ENCODE measurements at regions not wholly inside any gene's neighbourhood (a gene's known extent, or its start where the extent isn't known, plus 50 kb on each side); places are given as distances from the start of the nearest gene placed in this dataset.

GRCh38 chr13:63344711-63345110, 1929.1 kb upstream of the PCDH20 start:
- no peak overlapping the region for H3K9ac ChIP-seq (ENCODE audit: low read length)
- H3K27me3 ChIP-seq (ENCODE audit: insufficient read depth, low read length, poor library complexity): no peaks in the 10 kb centered on the region
- no peak overlapping the region for H2BK5ac ChIP-seq (ENCODE audit: low read length)
- H2BK120ac ChIP-seq (ENCODE audit: low read depth, low read length): no peak overlapping the region
- no peak overlapping the region for H4K8ac ChIP-seq (ENCODE audit: low read depth, low read length)
- no peak overlapping the region for H3K4me3 ChIP-seq (ENCODE audit: low read length)
- no peak overlapping the region for H3K4me2 ChIP-seq (ENCODE audit: low read length)
- no peak overlapping the region for H3K18ac ChIP-seq (ENCODE audit: low read length)
- H2BK15ac ChIP-seq (replicated peaks; ENCODE audit: low read depth): no peak overlapping the region
- DNase-seq: no peak
- no CpG with 5 or more reads among the region's 1 CpG for WGBS (ENCODE audit: extremely low coverage, insufficient coverage, low lambda C conversion rate)
- H3K4me1 ChIP-seq (ENCODE audit: control insufficient read depth, low read depth, low read length): no peaks in the 10 kb centered on the region
- H3K79me1 ChIP-seq (ENCODE audit: low read length): no peaks in the 10 kb centered on the region
- H3K27ac ChIP-seq (ENCODE audit: low read depth, low read length): no peak overlapping the region
- no peaks in the 10 kb centered on the region for H3K79me2 ChIP-seq (ENCODE audit: control insufficient read depth, insufficient read depth, low read length)
- H3K4ac ChIP-seq (ENCODE audit: low read depth, low read length): no peak overlapping the region
- no peaks in the 10 kb centered on the region for H3K36me3 ChIP-seq (ENCODE audit: control insufficient read depth, insufficient read depth, low read length)
- H3K23ac ChIP-seq (ENCODE audit: low read length): no peak overlapping the region
- H2AK5ac ChIP-seq (ENCODE audit: low read length): no peak overlapping the region
- H3K56ac ChIP-seq (ENCODE audit: low read length): no peak overlapping the region
- H4K5ac ChIP-seq (ENCODE audit: low read length): no peak overlapping the region

- H3K27me3 ChIP-seq (ENCODE audit: insufficient read depth, low read length, poor library complexity): no peaks in the 10 kb centered on the region
- no peak overlapping the region for H2BK15ac ChIP-seq (replicated peaks; ENCODE audit: low read depth)
- H2AK5ac ChIP-seq (ENCODE audit: low read length): no peak overlapping the region
- no peaks in the 10 kb centered on the region for H3K79me1 ChIP-seq (ENCODE audit: low read length)
- no peak overlapping the region for H3K23ac ChIP-seq (ENCODE audit: low read length)
- H4K5ac ChIP-seq (ENCODE audit: low read length): no peak overlapping the region
- WGBS (ENCODE audit: extremely low coverage, insufficient coverage, low lambda C conversion rate): no CpG with 5 or more reads among the region's 5 CpGs
- DNase-seq: no peak
- H3K4me2 ChIP-seq (ENCODE audit: low read length): no peak overlapping the region
- H2BK120ac ChIP-seq (ENCODE audit: low read depth, low read length): no peak overlapping the region
- no peak overlapping the region for H3K56ac ChIP-seq (ENCODE audit: low read length)
- no peaks in the 10 kb centered on the region for H3K79me2 ChIP-seq (ENCODE audit: control insufficient read depth, insufficient read depth, low read length)
- no peak overlapping the region for H4K8ac ChIP-seq (ENCODE audit: low read depth, low read length)
- H3K9ac ChIP-seq (ENCODE audit: low read length): no peak overlapping the region
- H3K4ac ChIP-seq (ENCODE audit: low read depth, low read length): no peak overlapping the region
- H3K4me3 ChIP-seq (ENCODE audit: low read length): no peak overlapping the region
- no peak overlapping the region for H3K18ac ChIP-seq (ENCODE audit: low read length)
- no peak overlapping the region for H3K27ac ChIP-seq (ENCODE audit: low read depth, low read length)
- H2BK5ac ChIP-seq (ENCODE audit: low read length): no peak overlapping the region
- H3K36me3 ChIP-seq (ENCODE audit: control insufficient read depth, insufficient read depth, low read length): no peaks in the 10 kb centered on the region
- no peaks in the 10 kb centered on the region for H3K4me1 ChIP-seq (ENCODE audit: control insufficient read depth, low read depth, low read length)
These were observed 1922.3 kb upstream of the PCDH20 start for GRCh38 chr13:63337921-63338320.

- Histone ChIP-seq H2BK120ac (ENCODE audit: low read depth, low read length) (no peak overlapping the region), H3K4me1 (ENCODE audit: control insufficient read depth, low read depth, low read length) (no peaks in the 10 kb centered on the region), H3K18ac (ENCODE audit: low read length) (no peak overlapping the region), H3K79me1 (ENCODE audit: low read length) (no peaks in the 10 kb centered on the region), H3K4me3 (ENCODE audit: low read length) (no peak overlapping the region), H3K27ac (ENCODE audit: low read depth, low read length) (no peak overlapping the region), H4K5ac (ENCODE audit: low read length) (no peak overlapping the region), H3K36me3 (ENCODE audit: control insufficient read depth, insufficient read depth, low read length) (no peaks in the 10 kb centered on the region), H2BK15ac (replicated peaks; ENCODE audit: low read depth) (no peak overlapping the region), H3K56ac (ENCODE audit: low read length) (no peak overlapping the region), H3K4ac (ENCODE audit: low read depth, low read length) (no peak overlapping the region), H3K23ac (ENCODE audit: low read length) (no peak overlapping the region), H3K4me2 (ENCODE audit: low read length) (no peak overlapping the region), H2BK5ac (ENCODE audit: low read length) (no peak overlapping the region), H4K8ac (ENCODE audit: low read depth, low read length) (peak overlapping the region; percentile 66), H3K79me2 (ENCODE audit: control insufficient read depth, insufficient read depth, low read length) (no peaks in the 10 kb centered on the region), H2AK5ac (ENCODE audit: low read length) (no peak overlapping the region), H3K9ac (ENCODE audit: low read length) (no peak overlapping the region), H3K27me3 (ENCODE audit: insufficient read depth, low read length, poor library complexity) (no peaks in the 10 kb centered on the region)
- no CpG with 5 or more reads among the region's 4 CpGs for WGBS (ENCODE audit: extremely low coverage, insufficient coverage, low lambda C conversion rate)
- no peak for DNase-seq
These were observed 1921.4 kb upstream of the PCDH20 start for GRCh38 chr13:63337041-63337440.

- no peak overlapping the region for H3K23ac ChIP-seq (ENCODE audit: low read length)
- H3K27ac ChIP-seq (ENCODE audit: low read depth, low read length): no peak overlapping the region
- H3K36me3 ChIP-seq (ENCODE audit: control insufficient read depth, insufficient read depth, low read length): no peaks in the 10 kb centered on the region
- no peak overlapping the region for H2BK120ac ChIP-seq (ENCODE audit: low read depth, low read length)
- H3K4ac ChIP-seq (ENCODE audit: low read depth, low read length): no peak overlapping the region
- H2AK5ac ChIP-seq (ENCODE audit: low read length): no peak overlapping the region
- H2BK15ac ChIP-seq (replicated peaks; ENCODE audit: low read depth): no peak overlapping the region
- no peak overlapping the region for H3K56ac ChIP-seq (ENCODE audit: low read length)
- H3K27me3 ChIP-seq (ENCODE audit: insufficient read depth, low read length, poor library complexity): no peaks in the 10 kb centered on the region
- no peak overlapping the region for H3K4me3 ChIP-seq (ENCODE audit: low read length)
- H2BK5ac ChIP-seq (ENCODE audit: low read length): no peak overlapping the region
- no peak overlapping the region for H4K5ac ChIP-seq (ENCODE audit: low read length)
- H3K4me2 ChIP-seq (ENCODE audit: low read length): no peak overlapping the region
- DNase-seq: no peak
- no peak overlapping the region for H4K8ac ChIP-seq (ENCODE audit: low read depth, low read length)
- no peak overlapping the region for H3K18ac ChIP-seq (ENCODE audit: low read length)
- H3K9ac ChIP-seq (ENCODE audit: low read length): no peak overlapping the region
- WGBS (ENCODE audit: extremely low coverage, insufficient coverage, low lambda C conversion rate): no CpG with 5 or more reads among the region's 1 CpG
- no peaks in the 10 kb centered on the region for H3K79me2 ChIP-seq (ENCODE audit: control insufficient read depth, insufficient read depth, low read length)
- H3K4me1 ChIP-seq (ENCODE audit: control insufficient read depth, low read depth, low read length): no peaks in the 10 kb centered on the region
- H3K79me1 ChIP-seq (ENCODE audit: low read length): no peaks in the 10 kb centered on the region
These were observed 1920.9 kb upstream of the PCDH20 start for GRCh38 chr13:63336549-63336948.

GRCh38 chr13:63327584-63327983, 1911.9 kb upstream of the PCDH20 start:
- Histone ChIP-seq H2BK15ac (replicated peaks; ENCODE audit: low read depth) (no peak overlapping the region), H3K79me2 (ENCODE audit: control insufficient read depth, insufficient read depth, low read length) (no peaks in the 10 kb centered on the region), H2BK120ac (ENCODE audit: low read depth, low read length) (no peak overlapping the region), H3K4me2 (ENCODE audit: low read length) (no peak overlapping the region), H3K18ac (ENCODE audit: low read length) (no peak overlapping the region), H3K4ac (ENCODE audit: low read depth, low read length) (no peak overlapping the region), H3K27me3 (ENCODE audit: insufficient read depth, low read length, poor library complexity) (no peaks in the 10 kb centered on the region), H3K9ac (ENCODE audit: low read length) (no peak overlapping the region), H3K56ac (ENCODE audit: low read length) (no peak overlapping the region), H3K4me1 (ENCODE audit: control insufficient read depth, low read depth, low read length) (no peaks in the 10 kb centered on the region), H2AK5ac (ENCODE audit: low read length) (no peak overlapping the region), H4K5ac (ENCODE audit: low read length) (no peak overlapping the region), H4K8ac (ENCODE audit: low read depth, low read length) (no peak overlapping the region), H3K27ac (ENCODE audit: low read depth, low read length) (no peak overlapping the region), H3K23ac (ENCODE audit: low read length) (no peak overlapping the region), H3K4me3 (ENCODE audit: low read length) (no peak overlapping the region), H3K79me1 (ENCODE audit: low read length) (no peaks in the 10 kb centered on the region), H3K36me3 (ENCODE audit: control insufficient read depth, insufficient read depth, low read length) (no peaks in the 10 kb centered on the region), H2BK5ac (ENCODE audit: low read length) (no peak overlapping the region)
- no CpG with 5 or more reads among the region's 1 CpG for WGBS (ENCODE audit: extremely low coverage, insufficient coverage, low lambda C conversion rate)
- DNase-seq: no peak

- WGBS (ENCODE audit: extremely low coverage, insufficient coverage, low lambda C conversion rate): no CpG with 5 or more reads among the region's 2 CpGs
- no peaks in the 10 kb centered on the region for H3K4me1 ChIP-seq (ENCODE audit: control insufficient read depth, low read depth, low read length)
- H3K79me2 ChIP-seq (ENCODE audit: control insufficient read depth, insufficient read depth, low read length): no peaks in the 10 kb centered on the region
- no peak overlapping the region for H3K56ac ChIP-seq (ENCODE audit: low read length)
- no peak overlapping the region for H3K27ac ChIP-seq (ENCODE audit: low read depth, low read length)
- no peaks in the 10 kb centered on the region for H3K36me3 ChIP-seq (ENCODE audit: control insufficient read depth, insufficient read depth, low read length)
- H4K5ac ChIP-seq (ENCODE audit: low read length): no peak overlapping the region
- no peak overlapping the region for H3K23ac ChIP-seq (ENCODE audit: low read length)
- no peak overlapping the region for H2BK120ac ChIP-seq (ENCODE audit: low read depth, low read length)
- DNase-seq: no peak
- no peaks in the 10 kb centered on the region for H3K27me3 ChIP-seq (ENCODE audit: insufficient read depth, low read length, poor library complexity)
- no peak overlapping the region for H2BK15ac ChIP-seq (replicated peaks; ENCODE audit: low read depth)
- no peaks in the 10 kb centered on the region for H3K79me1 ChIP-seq (ENCODE audit: low read length)
- H3K18ac ChIP-seq (ENCODE audit: low read length): no peak overlapping the region
- no peak overlapping the region for H2AK5ac ChIP-seq (ENCODE audit: low read length)
- H3K4me3 ChIP-seq (ENCODE audit: low read length): no peak overlapping the region
- H3K9ac ChIP-seq (ENCODE audit: low read length): no peak overlapping the region
- no peak overlapping the region for H4K8ac ChIP-seq (ENCODE audit: low read depth, low read length)
- H3K4ac ChIP-seq (ENCODE audit: low read depth, low read length): no peak overlapping the region
- no peak overlapping the region for H2BK5ac ChIP-seq (ENCODE audit: low read length)
- H3K4me2 ChIP-seq (ENCODE audit: low read length): no peak overlapping the region
These were observed 1907.8 kb upstream of the PCDH20 start for GRCh38 chr13:63323441-63323840.
